HG03571 (cell line): ENCODE measurements at regions not wholly inside any gene's neighbourhood (a gene's known extent, or its start where the extent isn't known, plus 50 kb on each side); places are given as distances from the start of the nearest gene placed in this dataset.
"Not testable (repeated sequence)": the region's sequence is repeated elsewhere in the genome, so short reads cannot be mapped to it uniquely, and the experiment has no call there.

Experiments used
- ATAC-seq: cut with Tn5 transposase; IDR thresholded peaks from one replicate; pipeline ENCODE4 v1.9.1; 2021; ENCODE audit not compliant: unreplicated experiment

DNA sequence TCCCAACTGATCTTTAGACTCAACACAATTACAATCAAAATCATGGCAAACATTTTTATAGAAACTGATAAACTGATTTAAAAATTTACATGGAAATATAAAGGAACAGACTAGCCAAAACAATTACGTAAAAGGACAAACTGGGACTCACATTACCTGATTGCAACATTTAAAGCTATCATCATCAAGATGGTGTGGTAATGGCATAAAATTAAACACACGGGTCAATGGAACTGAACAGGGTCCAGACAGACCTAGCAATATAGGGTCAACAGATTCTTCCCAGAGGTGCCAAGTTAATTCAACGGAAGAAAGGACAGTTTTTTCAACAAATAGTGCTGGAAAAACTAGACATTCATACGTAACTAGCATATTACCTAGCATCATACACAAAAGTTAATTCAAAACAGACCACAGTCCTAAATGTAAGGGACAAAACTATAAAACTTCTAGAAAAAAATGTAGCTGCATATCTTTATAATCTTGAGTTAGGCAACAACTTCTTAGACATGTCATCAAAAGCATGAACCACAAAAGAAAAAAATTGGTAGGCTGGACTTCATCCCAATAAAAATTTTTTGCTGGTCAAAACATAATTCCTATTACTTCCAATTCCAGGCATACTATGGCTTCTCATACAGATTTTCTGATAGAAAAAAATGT, 147.4 kb upstream of the BEND6 start:
- no peak for ATAC-seq

DNA sequence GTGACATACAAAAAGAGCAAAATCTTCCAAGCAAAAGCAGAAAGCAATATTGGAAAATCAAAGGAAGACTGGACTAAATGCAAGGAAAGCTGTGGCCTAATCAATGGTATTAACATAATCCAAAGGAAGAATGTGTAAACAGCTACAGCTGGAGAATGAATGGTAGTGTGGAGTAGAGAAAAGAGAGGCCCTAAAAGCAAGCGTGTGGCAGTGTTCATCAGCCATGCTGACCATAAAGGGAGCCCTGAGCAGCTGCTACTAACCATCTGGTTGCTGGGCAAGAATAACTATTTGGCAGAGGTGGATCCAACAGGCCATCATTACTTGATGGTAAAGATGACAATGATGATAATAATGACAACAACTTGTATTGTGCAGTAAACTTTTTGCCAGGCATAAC, 148.5 kb upstream of the BEND6 start:
- ATAC-seq, result no peak

DNA sequence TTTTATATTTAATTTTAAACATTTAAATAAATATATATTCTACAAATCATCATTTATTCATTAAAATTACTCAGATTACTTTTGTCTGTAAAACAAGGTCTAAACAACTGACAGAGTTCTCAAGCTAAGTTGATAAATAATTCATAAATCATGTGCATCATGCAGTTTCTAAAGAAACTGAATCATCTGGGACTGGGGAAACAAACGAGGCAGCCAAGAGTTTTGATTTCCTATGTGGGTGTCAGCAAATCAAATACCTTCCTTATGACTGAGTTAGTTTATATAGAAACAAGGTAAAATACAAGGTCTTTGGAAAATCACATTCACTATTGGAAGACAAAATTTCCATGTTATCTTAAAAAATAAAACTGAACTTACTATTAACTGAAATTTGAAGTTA, 149.9 kb upstream of the BEND6 start:
- ATAC-seq, result no peak

DNA sequence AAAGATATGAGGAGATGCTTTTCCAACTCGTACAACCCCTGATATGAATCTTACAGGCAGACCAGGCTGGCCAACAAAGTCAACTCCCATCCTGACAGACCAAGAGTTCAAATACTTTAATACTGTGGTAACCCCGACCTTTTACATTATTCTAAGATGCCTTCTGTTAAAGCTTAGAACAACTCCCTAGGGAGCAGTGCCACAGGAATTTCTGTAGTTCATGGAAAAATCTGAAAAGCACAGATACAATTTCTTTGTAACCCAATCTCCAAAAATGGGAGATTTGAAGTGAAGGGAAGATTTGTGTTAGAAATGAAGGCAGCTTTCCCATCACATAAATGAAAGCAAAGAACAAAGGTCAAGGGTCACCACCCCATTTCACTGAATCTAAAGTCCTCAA, 151.3 kb upstream of the BEND6 start:
- ATAC-seq, result no peak

DNA sequence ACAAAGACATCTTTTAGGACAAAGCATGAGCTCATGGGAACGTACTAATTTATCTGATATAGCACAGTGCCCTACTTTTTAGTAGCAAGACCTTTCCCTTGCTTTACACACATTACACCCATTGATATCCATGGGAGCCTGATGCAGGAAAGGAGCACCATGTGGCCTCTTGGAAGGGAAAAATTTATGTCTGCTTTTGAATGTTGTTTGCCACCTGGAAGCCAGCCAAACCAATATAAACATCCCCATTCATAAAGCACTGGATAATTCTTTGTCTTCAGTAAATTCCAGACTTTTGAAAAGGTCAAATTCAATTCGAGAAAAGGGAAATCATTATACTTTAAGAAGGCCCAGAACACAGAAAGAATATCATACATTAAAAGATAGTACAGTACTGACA, 152.3 kb upstream of the BEND6 start:
- ATAC-seq, result no peak

DNA sequence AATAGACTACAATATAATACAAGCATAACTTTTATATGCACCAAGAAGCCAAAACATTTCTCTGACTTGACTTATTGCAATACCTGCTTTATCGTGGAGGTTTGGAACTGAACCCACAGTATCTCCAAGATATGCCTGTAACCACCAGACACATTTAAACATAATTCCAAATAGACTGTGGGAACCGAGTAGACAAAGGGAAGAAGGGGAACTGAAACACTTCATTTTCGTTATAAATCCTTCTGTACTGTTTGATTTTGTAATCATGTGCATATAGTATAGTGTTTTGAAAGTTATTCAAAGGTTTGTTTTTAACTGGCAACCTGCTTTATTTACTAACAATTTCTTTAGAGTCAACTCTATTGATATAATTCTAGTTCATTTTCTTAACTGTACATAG, 154.9 kb upstream of the BEND6 start:
- no peak for ATAC-seq

DNA sequence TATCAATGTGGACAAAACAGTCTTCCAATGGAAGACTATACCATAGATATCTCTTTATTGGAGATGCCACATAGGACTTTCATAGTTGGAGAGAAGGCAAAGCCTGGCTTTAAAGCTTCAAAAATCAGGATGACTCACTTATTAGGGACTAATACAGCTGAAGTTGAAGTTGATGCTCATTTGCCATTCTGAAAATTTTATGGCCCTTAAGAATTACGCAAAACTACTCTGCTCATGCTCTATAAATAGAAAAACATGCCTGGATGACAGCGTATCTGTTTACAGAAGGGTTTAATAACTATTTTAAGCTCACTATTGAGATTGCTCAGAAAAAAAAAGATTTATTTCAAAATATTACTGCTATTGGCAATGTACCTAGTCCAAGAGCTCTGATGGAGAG, 155.5 kb upstream of the DST start:
- ATAC-seq, result no peak

DNA sequence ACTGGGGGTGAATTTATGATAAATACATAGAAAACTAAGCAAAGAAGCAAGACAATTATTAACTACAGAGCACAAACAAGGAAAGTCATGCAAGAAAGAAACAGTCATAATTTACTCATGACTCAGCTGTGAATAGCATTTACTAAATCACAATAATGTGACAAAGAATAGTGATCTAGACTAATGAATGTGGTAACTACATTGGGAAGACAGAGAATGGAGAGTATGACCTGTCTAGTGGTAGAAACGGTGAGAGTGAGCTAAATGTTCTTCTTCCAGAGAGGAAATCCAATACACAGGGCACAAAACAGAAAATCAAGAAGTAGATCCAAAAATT, 153.5 kb upstream of the DST start:
- no peak for ATAC-seq

DNA sequence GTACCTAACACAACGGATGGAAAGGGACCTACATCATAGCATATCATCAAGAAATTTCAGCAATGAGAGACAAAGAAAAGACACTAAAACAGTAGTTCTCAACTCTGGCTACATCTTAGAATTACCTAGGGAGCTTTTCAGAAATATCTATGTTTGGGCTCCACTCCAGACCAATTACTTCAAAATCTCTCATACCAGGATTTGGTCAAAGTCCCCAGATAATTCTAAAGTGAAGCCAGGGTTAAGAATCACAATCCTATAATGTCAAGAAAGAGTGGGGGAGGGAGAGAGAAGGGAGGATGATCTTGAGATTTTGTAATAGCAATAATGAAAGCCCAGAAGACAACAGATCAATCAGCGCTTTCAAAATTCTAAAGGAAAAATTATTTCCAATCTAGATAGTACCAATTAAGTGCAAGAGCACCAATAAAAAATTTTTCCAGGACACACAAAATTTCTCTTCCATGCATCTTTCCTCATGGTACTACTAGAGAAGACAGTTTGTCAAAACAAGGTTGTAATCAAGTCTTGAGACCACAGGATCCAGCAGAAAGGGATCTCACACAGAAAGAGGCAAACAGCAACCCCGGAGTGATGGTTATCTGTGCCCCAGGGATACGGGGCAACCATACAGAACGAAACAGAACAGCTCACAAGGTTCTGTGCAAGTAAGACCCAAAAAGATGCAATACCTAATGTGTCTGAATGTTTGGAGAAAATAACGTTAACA, 152.9 kb upstream of the DST start:
- no peak for ATAC-seq

DNA sequence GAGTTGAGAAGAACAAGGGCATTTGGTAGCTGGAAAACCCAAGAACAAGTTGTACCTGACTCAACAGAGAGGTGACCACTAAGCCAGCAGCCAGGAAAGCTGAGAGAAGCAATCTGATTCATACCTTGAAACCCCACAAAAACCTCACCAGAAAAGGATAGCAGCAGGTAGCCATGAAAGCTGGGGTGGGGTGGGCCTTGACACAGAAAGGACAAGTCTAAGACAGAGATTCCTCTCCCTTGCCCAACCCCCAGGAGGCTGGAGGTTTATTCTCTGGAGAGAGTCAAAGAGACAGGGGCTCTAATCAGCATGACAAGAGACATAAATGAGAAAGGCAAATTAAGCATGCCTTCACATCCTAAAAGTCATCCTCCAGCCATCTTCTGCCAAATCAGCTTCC, 151.7 kb upstream of the DST start:
- no peak for ATAC-seq

DNA sequence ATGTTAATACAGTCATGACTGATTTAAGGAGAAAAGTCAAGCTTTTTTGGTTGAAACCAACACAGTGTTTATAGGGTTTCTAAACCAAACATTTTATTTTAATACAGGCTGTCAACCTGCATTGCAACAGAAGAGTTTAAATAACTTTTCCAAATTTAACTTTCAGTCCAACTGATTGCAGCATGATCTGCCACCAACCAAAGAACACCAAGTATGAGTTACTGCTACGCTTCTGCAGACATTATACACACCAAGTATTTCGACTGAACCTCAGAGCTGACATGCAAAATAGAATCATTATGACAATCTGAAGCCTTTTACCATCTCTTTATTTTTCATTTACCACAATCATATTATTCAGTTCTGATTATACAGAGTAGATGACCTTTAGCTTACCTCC, 151.2 kb upstream of the DST start:
- ATAC-seq, result no peak

DNA sequence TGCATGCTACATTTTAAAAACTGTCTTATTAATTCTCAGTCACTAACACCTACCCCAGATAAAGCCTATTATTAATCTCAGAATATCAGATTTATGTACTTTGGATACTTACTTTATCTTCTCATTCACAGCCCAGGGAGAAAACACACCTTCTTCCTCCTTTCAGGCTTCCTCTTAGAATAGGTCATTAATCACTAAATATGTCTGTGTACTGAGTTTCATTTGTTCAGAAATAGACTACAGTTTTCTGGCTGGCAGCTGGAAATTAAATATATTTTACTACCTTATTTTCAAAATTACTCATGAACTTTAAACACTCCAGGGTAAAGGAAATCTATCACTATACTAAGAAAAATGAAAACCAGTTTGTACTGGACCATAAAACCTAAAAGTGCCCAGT, 147.7 kb upstream of the DST start:
- no peak for ATAC-seq

DNA sequence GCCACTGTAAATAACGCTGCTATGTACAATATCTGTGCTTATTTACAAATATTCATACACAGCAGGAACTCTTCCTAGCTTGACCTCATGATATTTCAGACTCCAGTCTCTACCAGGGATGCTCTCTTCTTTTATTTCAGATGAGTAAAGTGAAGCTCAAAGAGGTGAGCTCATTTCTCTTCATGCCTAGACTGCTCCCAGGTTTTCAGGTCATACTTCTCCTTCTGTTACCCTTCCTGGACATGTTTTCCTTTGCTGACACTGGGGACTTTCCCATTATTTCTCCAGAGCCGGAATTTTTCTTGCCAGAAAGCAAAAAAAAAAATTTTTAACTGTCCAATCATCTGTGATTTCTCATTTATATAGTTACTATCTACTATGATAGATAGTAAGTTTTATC, 147.2 kb upstream of the DST start:
- no peak for ATAC-seq

DNA sequence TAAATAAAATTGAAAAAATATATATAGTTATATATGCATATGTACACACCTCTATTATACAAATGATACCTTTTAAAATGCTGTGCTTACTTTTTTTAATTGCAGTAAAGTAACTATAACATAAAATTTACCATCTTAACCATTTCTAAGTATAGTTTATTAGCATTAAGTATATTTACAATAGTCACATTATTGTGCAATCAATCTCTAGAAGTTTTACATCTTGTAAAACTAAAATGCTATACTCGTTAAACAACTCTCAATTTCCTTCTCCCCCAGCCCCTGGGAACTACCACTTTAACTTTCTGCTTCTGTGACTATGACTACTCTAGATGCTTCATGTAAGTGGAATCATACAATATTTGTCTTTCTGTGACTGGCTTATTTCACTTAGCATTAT, 146.7 kb upstream of the DST start:
- no peak for ATAC-seq

DNA sequence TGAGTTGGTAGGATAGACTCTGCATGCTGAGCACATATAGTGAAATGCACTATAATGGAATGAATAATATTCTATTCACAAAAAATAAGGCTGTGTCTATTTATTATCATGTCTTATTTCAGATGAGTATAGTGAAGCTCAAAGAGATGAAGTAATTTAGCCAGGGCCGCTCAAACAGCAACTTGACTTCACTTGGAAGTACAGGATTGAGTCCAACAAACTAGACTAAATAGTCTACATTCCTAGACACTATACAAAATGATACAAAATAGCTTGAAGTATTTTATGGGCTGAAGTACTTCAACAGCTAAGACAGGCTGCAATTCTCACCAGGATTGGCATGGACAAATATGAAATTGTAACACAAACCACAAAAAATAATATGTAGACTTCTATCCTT, 144.5 kb upstream of the DST start:
- ATAC-seq, result no peak

DNA sequence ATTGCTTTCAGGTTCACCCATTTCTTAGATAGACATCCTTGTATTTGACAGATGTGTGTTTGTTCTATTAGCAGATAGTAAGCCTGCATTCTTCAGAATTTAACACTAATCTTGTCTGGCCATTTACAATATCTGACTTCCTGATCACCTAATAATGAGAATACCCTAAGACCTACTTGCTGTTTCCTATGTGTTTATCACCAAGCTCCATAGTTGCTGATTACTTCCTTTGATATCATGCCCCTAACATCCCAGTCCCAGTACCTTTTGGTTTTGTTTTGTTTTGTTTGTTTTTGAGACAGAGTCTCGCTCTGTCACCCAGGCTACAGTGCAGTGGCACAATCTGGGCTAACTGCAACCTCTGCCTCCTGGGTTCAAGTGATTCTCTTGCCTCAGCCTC, 143.6 kb upstream of the DST start:
- no peak for ATAC-seq

DNA sequence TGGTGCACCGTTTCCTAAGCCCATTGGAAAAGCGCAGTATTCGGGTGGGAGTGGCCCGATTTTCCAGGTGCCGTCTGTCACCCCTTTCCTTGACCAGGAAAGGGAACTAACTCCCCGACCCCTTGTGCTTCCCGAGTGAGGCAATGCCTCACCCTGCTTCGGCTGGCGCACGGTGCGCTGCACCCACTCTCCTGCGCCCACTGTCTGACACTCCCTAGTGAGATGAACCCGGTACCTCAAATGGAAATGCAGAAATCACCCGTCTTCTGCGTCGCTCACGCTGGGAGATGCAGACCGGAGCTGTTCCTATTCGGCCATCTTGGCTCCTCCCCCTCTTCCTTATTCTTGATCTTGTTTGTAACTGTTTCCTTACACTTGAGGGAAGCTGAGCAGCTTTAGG, 142.8 kb upstream of the DST start:
- ATAC-seq, result not testable (repeated sequence)

DNA sequence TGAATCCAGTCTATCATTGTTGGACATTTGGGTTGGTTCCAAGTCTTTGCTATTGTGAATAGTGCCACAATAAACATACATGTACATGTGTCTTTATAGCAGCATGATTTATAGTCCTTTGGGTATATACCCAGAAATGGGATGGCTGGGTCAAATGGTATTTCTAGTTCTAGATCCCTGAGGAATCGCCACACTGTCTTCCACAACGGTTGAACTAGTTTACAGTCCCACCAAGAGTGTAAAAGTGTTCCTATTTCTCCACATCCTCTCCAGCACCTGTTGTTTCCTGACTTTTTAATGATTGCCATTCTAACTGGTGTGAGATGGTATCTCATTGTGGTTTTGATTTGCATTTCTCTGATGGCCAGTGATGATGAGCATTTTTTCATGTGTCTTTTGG, 137.4 kb upstream of the DST start:
- ATAC-seq, result not testable (repeated sequence)

DNA sequence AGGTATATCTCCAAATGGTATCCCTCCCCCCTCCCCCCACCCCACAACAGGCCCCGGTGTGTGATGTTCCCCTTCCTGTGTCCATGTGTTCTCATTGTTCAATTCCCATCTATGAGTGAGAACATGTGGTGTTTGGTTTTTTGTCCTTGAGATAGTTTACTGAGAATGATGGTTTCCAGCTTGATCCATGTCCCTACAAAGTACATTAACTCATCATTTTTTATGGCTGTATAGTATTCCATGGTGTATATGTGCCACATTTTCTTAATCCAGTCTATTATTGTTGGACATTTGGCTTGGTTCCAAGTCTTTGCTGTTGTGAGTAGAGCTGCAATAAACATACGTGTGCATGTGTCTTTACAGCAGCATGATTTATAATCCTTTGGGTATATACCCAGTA, 135.8 kb upstream of the DST start:
- not testable (repeated sequence) for ATAC-seq

DNA sequence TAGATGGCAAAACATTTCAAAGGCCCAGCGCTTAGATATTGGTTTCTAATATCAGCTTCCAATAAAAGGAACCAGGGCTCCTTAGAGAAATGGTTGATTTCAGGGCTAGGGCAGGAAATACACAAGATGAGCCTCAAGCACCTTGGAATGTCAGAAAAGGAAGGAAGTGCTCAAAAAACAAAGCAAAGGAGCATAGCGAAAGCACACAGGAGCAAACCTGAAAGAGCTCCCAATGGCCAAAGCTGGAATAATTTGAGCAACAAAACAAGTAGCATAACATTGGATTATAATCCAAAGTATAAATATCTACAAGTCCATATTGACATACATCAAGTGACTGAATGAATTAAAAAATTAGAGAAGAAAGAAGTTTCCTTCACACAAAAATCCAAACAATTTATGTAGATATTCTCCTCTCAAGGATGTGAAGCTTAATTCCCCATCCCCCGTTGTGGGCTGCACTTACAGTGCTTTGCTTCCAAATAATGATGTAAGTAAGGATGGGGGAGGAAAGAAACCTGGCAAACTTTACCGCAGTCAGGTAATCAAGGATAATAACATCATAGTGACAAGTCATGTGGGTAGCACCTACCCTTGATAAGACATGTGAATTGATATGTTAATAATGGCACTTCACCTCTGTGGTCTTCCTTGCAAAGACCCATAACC, 132.9 kb upstream of the DST start:
- ATAC-seq, result no peak

DNA sequence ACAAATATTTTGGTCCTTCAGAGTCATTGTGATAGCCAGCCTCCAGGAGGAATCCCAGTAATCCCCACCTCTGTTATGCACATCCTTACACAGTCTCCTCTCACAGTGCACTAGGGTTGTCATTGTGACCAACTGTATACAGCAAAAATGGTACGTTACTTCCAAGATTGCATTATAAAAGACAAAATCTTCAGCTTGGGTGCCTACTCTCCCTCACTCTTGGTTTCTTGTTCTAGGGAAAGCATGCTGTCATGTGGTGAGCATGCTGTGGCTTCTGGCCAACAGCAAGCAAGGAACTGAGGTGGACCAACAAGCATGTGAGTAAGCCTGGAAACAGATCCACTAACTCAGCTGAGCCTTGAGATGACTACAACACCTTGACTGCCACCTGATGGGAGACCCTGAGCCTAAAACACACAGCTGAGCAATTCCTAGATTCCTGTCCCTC, 130.1 kb upstream of the DST start:
- ATAC-seq, result no peak

DNA sequence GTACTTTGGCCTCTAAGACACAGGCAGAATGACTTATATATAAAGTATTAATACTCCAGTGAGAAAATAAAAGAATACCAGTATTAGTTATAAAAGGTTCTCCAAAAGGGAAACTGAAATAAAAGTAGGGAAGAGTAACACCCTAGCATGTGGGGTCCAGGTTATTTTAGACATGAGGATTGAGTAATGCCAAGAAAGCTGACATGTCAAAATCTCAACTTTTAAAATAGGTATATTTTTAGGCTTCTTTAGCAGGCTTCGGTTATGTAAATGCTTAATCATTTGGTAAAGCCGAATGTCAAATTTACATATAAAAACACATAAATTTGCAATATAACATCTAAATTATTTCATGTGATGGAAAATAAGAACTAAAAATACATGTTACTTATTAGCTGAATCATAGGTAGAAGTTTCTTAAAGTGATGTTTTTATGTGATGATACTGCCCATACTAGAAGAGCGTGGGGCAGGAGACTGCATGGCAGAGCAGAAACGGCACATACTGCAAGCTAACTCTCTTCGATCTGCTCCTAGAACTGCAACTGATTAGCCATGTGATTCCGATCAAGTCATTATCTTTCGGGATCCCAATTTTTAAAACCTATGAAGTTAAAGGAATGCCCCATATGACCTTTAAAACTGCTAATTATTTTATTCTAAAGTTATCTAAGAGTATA, 129.4 kb upstream of the DST start:
- no peak for ATAC-seq
